ENCODE measurements at regions not wholly inside any gene's neighbourhood (a gene's known extent, or its start where the extent isn't known, plus 50 kb on each side); places are given as distances from the start of the nearest gene placed in this dataset.

GRCh38 chr9:86794391-86795046 is 152.8 kb downstream of the GAS1 start:
- Histone ChIP-seq H3K27ac (ENCODE audit: extremely low read depth, low read depth, low read length) (no peak overlapping the region), H3K4me3 (no peak overlapping the region), H3K9me3 (replicated peaks; ENCODE audit: control insufficient read depth, insufficient read depth, low read depth, low read length) (no peaks in the 10 kb centered on the region), H3K79me2 (ENCODE audit: control insufficient read depth, insufficient read depth, low read length) (no peaks in the 10 kb centered on the region), H3K9ac (ENCODE audit: insufficient read depth in 1 of 2, low read depth in 2 of 2, low read length in 2 of 2) (no peak overlapping the region), H4K20me1 (replicated peaks; ENCODE audit: control insufficient read depth, insufficient read depth, low read length) (no peaks in the 10 kb centered on the region), H3K27me3 (ENCODE audit: control insufficient read depth in 2 of 2, insufficient read depth in 2 of 2, low read length in 2 of 2) (no peaks in the 10 kb centered on the region; a peak in 1 of 5 replicates), H3K9me1 (ENCODE audit: control insufficient read depth, insufficient read depth, low read length) (no peaks in the 10 kb centered on the region), H3K4me1 (replicated peaks in 1 of 2; ENCODE audit: control insufficient read depth in 2 of 2, insufficient read depth in 2 of 2, low read length in 2 of 2) (no peaks in the 10 kb centered on the region), H2AFZ (ENCODE audit: low read depth, low read length) (no peak overlapping the region), H3K4me2 (ENCODE audit: insufficient read depth, low read length) (no peak overlapping the region), H3K36me3 (ENCODE audit: control insufficient read depth, insufficient read depth, low read length) (no peaks in the 10 kb centered on the region)
- CTCF ChIA-PET (ENCODE audit: low intra/inter-chr PET ratio) = no interaction called here
- BruUV-seq (replicated peaks) = no TSS peak
- FAIRE-seq (no peak), ATAC-seq (no peak), DNase-seq (ENCODE audit: extremely low read depth in 1 of 4, low spot score in 3 of 4) (no peak)
- POLR2A ChIA-PET = no interaction called here
- 0% methylated on average over 3 of the region's 3 CpGs for WGBS (ENCODE audit: insufficient coverage, low coverage, missing lambda C conversion rate)
- no peak for TF ChIP-seq SRSF9 (IDR thresholded peaks at IDR 0.05; ENCODE audit: borderline replicate concordance, low read depth, low read length)
- no peak for TF ChIP-seq NFIX (CRISPR knock-in tag; IDR thresholded peaks at IDR 0.05; ENCODE audit: low read depth)
- TF ChIP-seq RBM15 (IDR thresholded peaks at IDR 0.05; ENCODE audit: insufficient read depth, low read length) = no peak
- TF ChIP-seq RBM39 (optimal IDR thresholded peaks at IDR 0.05; ENCODE audit: low read depth, low read length) = no peak
- no peak for TF ChIP-seq CTCFL (IDR thresholded peaks at IDR 0.05; ENCODE audit: borderline replicate concordance, insufficient read depth, low read depth, low read length, poor library complexity, severe bottlenecking)
- intact Hi-C loops (cut with micrococcal nuclease) = no loop called here
- in situ Hi-C loops (cut with MboI) = no loop called here

Data from K562 (cell line).